GM12801 (cell line): ENCODE measurements at regions not wholly inside any gene's neighbourhood (a gene's known extent, or its start where the extent isn't known, plus 50 kb on each side); places are given as distances from the start of the nearest gene placed in this dataset.

Experiments
- TF ChIP-seq, protein P1 (sequence below): IDR thresholded peaks from one replicate; pipeline ENCODE4 v1.5.1; 2011; ENCODE audit warnings: control low read depth; ENCODE audit not compliant: insufficient read length; ENCODE audit errors: extremely low read depth

DNA sequence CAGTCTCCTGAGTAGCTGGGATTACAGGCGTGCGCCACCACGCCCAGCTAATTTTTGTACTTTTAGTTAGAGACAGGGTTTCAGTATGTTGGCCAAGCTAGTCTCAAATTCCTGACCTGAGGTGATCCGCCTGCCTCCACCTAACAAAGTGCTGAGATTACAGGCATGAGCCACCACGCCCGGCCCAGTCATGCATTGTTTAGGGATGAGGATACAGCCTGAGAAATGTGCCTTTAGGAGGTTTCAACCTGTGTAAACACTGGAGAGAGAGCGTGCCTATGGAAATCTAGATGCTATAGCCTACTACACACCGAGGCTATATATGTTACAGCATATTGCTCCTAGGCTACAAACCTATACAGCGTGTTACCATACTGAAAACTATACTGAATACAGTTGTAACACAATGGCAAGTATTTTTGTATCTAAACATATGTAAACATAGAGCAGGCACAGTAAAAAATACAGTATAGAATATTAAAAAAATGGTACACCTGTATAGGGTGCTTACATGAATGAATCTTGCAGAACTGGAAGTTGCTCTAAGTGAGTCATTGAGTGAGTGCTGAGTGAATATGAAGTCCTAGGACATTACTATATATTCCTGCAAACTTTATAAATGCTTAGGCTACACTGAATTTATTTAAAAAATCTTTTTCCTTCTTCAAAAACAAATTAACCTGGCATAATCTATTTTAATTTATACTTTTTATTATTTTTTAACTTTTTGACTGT lies 588.2 kb upstream of the ADGRL3 start:
- TF ChIP-seq, protein P1, sequence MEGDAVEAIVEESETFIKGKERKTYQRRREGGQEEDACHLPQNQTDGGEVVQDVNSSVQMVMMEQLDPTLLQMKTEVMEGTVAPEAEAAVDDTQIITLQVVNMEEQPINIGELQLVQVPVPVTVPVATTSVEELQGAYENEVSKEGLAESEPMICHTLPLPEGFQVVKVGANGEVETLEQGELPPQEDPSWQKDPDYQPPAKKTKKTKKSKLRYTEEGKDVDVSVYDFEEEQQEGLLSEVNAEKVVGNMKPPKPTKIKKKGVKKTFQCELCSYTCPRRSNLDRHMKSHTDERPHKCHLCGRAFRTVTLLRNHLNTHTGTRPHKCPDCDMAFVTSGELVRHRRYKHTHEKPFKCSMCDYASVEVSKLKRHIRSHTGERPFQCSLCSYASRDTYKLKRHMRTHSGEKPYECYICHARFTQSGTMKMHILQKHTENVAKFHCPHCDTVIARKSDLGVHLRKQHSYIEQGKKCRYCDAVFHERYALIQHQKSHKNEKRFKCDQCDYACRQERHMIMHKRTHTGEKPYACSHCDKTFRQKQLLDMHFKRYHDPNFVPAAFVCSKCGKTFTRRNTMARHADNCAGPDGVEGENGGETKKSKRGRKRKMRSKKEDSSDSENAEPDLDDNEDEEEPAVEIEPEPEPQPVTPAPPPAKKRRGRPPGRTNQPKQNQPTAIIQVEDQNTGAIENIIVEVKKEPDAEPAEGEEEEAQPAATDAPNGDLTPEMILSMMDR = no peak

DNA sequence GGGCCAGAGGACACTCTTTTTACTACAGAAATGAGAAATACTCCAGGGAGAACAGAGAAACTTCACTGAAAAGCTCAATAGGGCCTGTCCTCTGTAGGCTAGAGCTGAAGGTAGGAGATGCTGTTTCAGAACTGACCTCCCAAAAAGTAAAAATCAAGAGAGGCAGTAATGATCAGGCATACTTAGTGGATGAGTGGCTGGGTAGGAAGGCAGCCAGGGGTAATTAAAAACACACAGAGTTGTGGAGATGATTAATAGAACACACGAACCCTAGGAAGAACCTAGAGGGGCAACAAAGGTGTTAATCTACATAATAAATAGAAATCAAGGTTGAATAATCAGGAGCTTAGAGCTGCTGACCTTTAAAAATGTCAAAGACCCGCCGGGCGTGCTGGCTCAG lies 582.4 kb upstream of the ADGRL3 start:
- TF ChIP-seq, protein P1 = no peak

DNA sequence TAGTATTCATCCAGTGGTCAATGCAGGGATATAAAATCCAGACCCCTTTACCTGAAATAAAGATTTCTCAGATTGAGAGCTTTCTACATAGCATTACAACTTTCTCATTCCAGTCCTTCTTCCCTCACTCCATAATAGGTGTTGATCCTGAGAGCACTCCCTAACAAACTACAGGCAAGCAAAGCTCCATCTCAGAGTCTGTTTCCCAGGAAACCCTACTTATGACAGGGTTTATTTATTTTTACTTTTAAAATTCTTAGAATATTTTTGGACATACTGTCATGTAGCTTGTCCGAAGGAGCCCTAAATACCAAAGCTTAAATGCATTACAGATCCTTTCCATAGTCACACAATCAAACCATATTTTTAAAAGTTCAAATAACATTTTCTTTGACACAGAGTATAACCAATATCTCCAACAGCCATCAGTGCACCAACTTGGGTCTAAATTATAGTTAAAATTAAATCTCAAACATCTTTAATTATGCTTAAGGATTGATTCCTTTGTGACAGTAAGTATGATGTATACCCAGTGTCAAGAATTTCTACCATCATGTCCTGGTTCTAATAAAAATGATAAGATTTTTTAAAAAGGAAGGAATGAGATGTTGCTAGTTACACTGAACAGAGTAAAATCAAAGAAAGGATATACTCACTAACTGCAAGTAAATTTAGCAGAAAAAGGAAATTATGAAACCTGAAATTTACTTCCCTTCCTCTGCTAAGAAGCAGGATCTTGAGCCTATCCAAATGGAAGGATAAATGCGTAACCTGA lies 580.4 kb upstream of the ADGRL3 start:
- TF ChIP-seq, protein P1 = no peak

DNA sequence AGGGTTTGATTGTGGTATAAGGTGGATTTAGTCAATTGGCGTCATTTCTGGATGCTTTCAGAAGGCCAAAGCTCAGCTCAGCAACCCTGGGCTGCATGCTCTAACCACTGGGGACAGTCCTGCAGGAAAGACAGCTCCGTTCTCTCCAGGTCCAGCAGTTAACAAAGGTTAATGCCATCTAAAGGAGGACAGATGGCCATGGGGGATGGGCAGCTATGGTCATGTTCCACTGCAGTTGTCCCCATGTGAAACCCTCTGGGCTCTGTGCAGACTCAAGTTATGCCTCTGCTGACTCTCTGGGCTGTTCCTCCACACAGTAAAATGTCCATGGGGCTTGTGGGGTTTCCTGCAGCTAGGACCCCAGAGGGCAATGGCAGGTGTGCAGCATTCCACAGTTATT lies 562.1 kb upstream of the ADGRL3 start:
- TF ChIP-seq, protein P1 = no peak

DNA sequence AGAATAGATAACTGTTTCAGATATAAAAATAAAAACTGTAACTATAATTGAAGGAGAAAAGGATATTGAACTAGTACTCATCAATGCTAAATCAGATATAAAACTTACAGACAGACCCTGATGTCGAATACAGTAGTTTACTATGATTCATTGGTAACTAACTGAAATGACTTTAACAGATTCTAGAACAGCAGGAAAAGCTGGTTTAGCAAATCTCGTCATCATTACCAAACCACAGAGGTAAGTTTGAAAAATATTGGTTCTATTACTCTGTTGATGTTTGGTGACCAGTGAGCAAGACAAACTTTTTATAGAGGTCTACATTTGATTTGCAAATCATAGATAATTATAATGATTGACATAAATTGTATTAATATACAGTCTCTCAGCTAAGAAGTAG lies 551.4 kb upstream of the ADGRL3 start:
- TF ChIP-seq, protein P1 = no peak

DNA sequence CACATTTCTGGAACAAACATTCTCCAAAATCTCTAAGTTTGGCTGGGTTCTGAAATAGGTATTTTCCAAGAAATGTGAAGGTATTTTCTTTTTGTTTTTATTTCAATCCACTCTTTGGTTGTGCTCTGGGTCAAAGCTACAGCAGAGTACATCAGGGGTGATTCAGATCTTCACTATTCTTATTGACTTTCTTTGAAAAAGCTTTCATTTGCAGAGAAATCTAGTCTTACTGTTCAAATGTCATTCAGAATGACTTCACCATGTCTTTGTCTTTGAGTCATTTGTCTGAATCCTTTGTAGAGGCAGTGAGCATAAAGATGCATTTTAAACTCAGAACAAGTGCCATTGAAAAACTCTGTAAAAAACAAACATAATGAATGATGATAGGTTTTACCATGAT lies 547.2 kb upstream of the ADGRL3 start:
- TF ChIP-seq, protein P1 = no peak

DNA sequence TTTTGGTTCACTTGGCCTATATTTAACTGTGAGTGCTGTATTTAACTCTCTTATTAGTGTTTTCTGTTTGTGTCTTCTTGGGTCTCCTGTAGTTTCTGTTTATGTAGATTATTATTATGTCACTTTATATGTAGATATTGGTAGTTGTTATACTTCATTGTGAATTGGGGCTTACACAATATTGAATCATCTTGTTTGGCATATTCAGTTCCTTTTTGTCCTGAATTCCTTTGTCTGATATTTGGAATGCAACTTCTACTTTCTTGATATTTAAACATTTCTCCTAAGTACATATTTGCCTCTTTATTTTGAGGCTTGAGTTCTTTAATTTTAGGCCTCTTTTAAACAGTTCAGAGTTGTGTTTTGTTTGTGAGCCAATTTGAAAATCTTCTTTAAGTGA lies 544.8 kb upstream of the ADGRL3 start:
- TF ChIP-seq, protein P1 = no peak
